ENCODE measurements at regions not wholly inside any gene's neighbourhood (a gene's known extent, or its start where the extent isn't known, plus 50 kb on each side); places are given as distances from the start of the nearest gene placed in this dataset.

- dilution Hi-C loops (cut with MboI; ENCODE audit: extremely low pct_ligation_motif_present, low sequenced_read_pairs), result no loop called here
- H3K9ac ChIP-seq (ENCODE audit: control insufficient read depth, extremely low read depth, insufficient read depth, low read length), result no peak overlapping the region
- H3K4me2 ChIP-seq (ENCODE audit: control insufficient read depth, extremely low read depth, insufficient read depth, low read depth, low read length), result no peak overlapping the region
- DNase-seq (ENCODE audit: low read depth, low spot score), result no peak
- no peaks in the 10 kb centered on the region for H3K9me3 ChIP-seq (ENCODE audit: control insufficient read depth, low read depth, low read length)
- H3K79me2 ChIP-seq (ENCODE audit: control insufficient read depth, insufficient read depth, low read length), result no peaks in the 10 kb centered on the region
- H3K4me3 ChIP-seq (ENCODE audit: control insufficient read depth in 2 of 3, extremely low read depth in 1 of 3, insufficient read depth in 2 of 3, low read depth in 1 of 3, low read length in 3 of 3), result no peak overlapping the region
- no peaks in the 10 kb centered on the region for H4K20me1 ChIP-seq (ENCODE audit: control insufficient read depth, extremely low read depth, insufficient read depth, low read length)
- H3K9me1 ChIP-seq (ENCODE audit: control insufficient read depth, extremely low read depth, insufficient read depth, low read length), result no peaks in the 10 kb centered on the region
- no peak overlapping the region for H3K27ac ChIP-seq (ENCODE audit: control insufficient read depth, insufficient read depth, low read length)
- no peak overlapping the region for H2AFZ ChIP-seq (ENCODE audit: control insufficient read depth, low read length)
- FAIRE-seq, result no peak
- no peaks in the 10 kb centered on the region for H3K36me3 ChIP-seq (ENCODE audit: control insufficient read depth in 2 of 2, extremely low read depth in 1 of 2, insufficient read depth in 2 of 2, low read length in 2 of 2)
- no peaks in the 10 kb centered on the region for H3K4me1 ChIP-seq (ENCODE audit: control insufficient read depth, extremely low read depth, insufficient read depth, low read length)
- H3K27me3 ChIP-seq (ENCODE audit: control insufficient read depth, extremely low read depth, insufficient read depth, low read length), result no peaks in the 10 kb centered on the region
- no peak for TF ChIP-seq EZH2 (IDR thresholded peaks at IDR 0.05; ENCODE audit: low read length)
- TF ChIP-seq CTCF (optimal IDR thresholded peaks at IDR 0.05 in 1 of 3, IDR thresholded peaks at IDR 0.05 in 1 of 3, conservative IDR thresholded peaks at IDR 0.05 in 1 of 3; ENCODE audit: extremely low read depth in 1 of 3, insufficient read depth in 2 of 3, low read length in 3 of 3), result no peak
Observed at GRCh38 chr4:167642250-167642649, 408.0 kb upstream of the SPOCK3 start.

- dilution Hi-C loops (cut with MboI; ENCODE audit: extremely low pct_ligation_motif_present, low sequenced_read_pairs), result no loop called here
- TF ChIP-seq EZH2 (IDR thresholded peaks at IDR 0.05; ENCODE audit: low read length) (no peak), CTCF (optimal IDR thresholded peaks at IDR 0.05 in 1 of 3, IDR thresholded peaks at IDR 0.05 in 1 of 3, conservative IDR thresholded peaks at IDR 0.05 in 1 of 3; ENCODE audit: extremely low read depth in 1 of 3, insufficient read depth in 2 of 3, low read length in 3 of 3) (no peak)
- FAIRE-seq (no peak), DNase-seq (ENCODE audit: low read depth, low spot score) (no peak)
- H3K4me1 ChIP-seq (ENCODE audit: control insufficient read depth, extremely low read depth, insufficient read depth, low read length), result no peaks in the 10 kb centered on the region
- H3K27me3 ChIP-seq (ENCODE audit: control insufficient read depth, extremely low read depth, insufficient read depth, low read length), result no peaks in the 10 kb centered on the region
- H2AFZ ChIP-seq (ENCODE audit: control insufficient read depth, low read length), result no peak overlapping the region
- no peaks in the 10 kb centered on the region for H4K20me1 ChIP-seq (ENCODE audit: control insufficient read depth, extremely low read depth, insufficient read depth, low read length)
- no peak overlapping the region for H3K4me3 ChIP-seq (ENCODE audit: control insufficient read depth in 2 of 3, extremely low read depth in 1 of 3, insufficient read depth in 2 of 3, low read depth in 1 of 3, low read length in 3 of 3)
- no peaks in the 10 kb centered on the region for H3K9me3 ChIP-seq (ENCODE audit: control insufficient read depth, low read depth, low read length)
- H3K9me1 ChIP-seq (ENCODE audit: control insufficient read depth, extremely low read depth, insufficient read depth, low read length), result no peaks in the 10 kb centered on the region
- no peak overlapping the region for H3K27ac ChIP-seq (ENCODE audit: control insufficient read depth, insufficient read depth, low read length)
- H3K4me2 ChIP-seq (ENCODE audit: control insufficient read depth, extremely low read depth, insufficient read depth, low read depth, low read length), result no peak overlapping the region
- no peaks in the 10 kb centered on the region for H3K36me3 ChIP-seq (ENCODE audit: control insufficient read depth in 2 of 2, extremely low read depth in 1 of 2, insufficient read depth in 2 of 2, low read length in 2 of 2)
- no peaks in the 10 kb centered on the region for H3K79me2 ChIP-seq (ENCODE audit: control insufficient read depth, insufficient read depth, low read length)
- no peak overlapping the region for H3K9ac ChIP-seq (ENCODE audit: control insufficient read depth, extremely low read depth, insufficient read depth, low read length)
Observed at GRCh38 chr4:167645358-167645757, 411.1 kb upstream of the SPOCK3 start.

Data from keratinocyte (primary cell).